ENCODE measurements at regions not wholly inside any gene's neighbourhood (a gene's known extent, or its start where the extent isn't known, plus 50 kb on each side); places are given as distances from the start of the nearest gene placed in this dataset.

GRCh38 chr3:178967177-178967532, 104.5 kb downstream of the ZMAT3 start:
- no peak for TF ChIP-seq CTCF (IDR thresholded peaks at IDR 0.05)

GRCh38 chr3:178966299-178967176, 105.1 kb downstream of the ZMAT3 start:
- peak; percentile 73 for TF ChIP-seq CTCF (IDR thresholded peaks at IDR 0.05)

- TF ChIP-seq CTCF (IDR thresholded peaks at IDR 0.05): no peak
These were observed 107.1 kb downstream of the ZMAT3 start for GRCh38 chr3:178964551-178964950.

- TF ChIP-seq CTCF (IDR thresholded peaks at IDR 0.05): no peak
These were observed 110.7 kb downstream of the ZMAT3 start for GRCh38 chr3:178960918-178961317.

- no peak for TF ChIP-seq CTCF (IDR thresholded peaks at IDR 0.05)
These were observed 111.4 kb downstream of the ZMAT3 start for GRCh38 chr3:178960181-178960580.

- no peak for TF ChIP-seq CTCF (IDR thresholded peaks at IDR 0.05)
These were observed 120.9 kb downstream of the ZMAT3 start for GRCh38 chr3:178950676-178951075.

GRCh38 chr3:178949896-178950295, 121.7 kb downstream of the ZMAT3 start:
- TF ChIP-seq CTCF (IDR thresholded peaks at IDR 0.05): no peak

All from LNCAP (cell line).